ENCODE measurements at regions not wholly inside any gene's neighbourhood (a gene's known extent, or its start where the extent isn't known, plus 50 kb on each side); places are given as distances from the start of the nearest gene placed in this dataset.
"Not testable (repeated sequence)": the region's sequence is repeated elsewhere in the genome, so short reads cannot be mapped to it uniquely, and the experiment has no call there.

- no peak for DNase-seq (ENCODE audit: low read depth)
Measured at GRCh38 chr3:112765531-112765930, 81.1 kb downstream of the CD200R1L start.

GRCh38 chr3:112763258-112763657 is 83.4 kb downstream of the CD200R1L start:
- DNase-seq (ENCODE audit: low read depth), result no peak

GRCh38 chr3:112761062-112761638 is 85.5 kb downstream of the CD200R1L start:
- no peak for DNase-seq (ENCODE audit: low read depth)

- no peak for DNase-seq (ENCODE audit: low read depth)
Measured at GRCh38 chr3:112759681-112760080, 87.0 kb downstream of the CD200R1L start.

GRCh38 chr3:112759210-112759609 is 87.5 kb downstream of the CD200R1L start:
- no peak for DNase-seq (ENCODE audit: low read depth)

GRCh38 chr3:112757197-112757596 is 89.5 kb downstream of the CD200R1L start:
- no peak for DNase-seq (ENCODE audit: low read depth)

GRCh38 chr3:112755845-112756613 is 90.6 kb downstream of the CD200R1L start:
- no peak for DNase-seq (ENCODE audit: low read depth)

GRCh38 chr3:112755046-112755445 is 91.6 kb downstream of the CD200R1L start:
- not testable (repeated sequence) for DNase-seq (ENCODE audit: low read depth)

GRCh38 chr3:112751564-112752512 is 94.8 kb downstream of the CD200R1L start:
- no peak for DNase-seq (ENCODE audit: low read depth)

- DNase-seq (ENCODE audit: low read depth), result no peak
Measured at GRCh38 chr3:112751061-112751460, 95.6 kb downstream of the CD200R1L start.

GRCh38 chr3:112747624-112748023 is 99.0 kb downstream of the CD200R1L start:
- no peak for DNase-seq (ENCODE audit: low read depth)

GRCh38 chr3:112746675-112747280 is 99.9 kb downstream of the CD200R1L start:
- DNase-seq (ENCODE audit: low read depth), result no peak

GRCh38 chr3:112745567-112746248 is 101.0 kb downstream of the CD200R1L start:
- DNase-seq (ENCODE audit: low read depth), result no peak

- no peak for DNase-seq (ENCODE audit: low read depth)
Measured at GRCh38 chr3:112744825-112745566, 101.7 kb downstream of the CD200R1L start.

GRCh38 chr3:112744106-112744505 is 102.6 kb downstream of the CD200R1L start:
- no peak for DNase-seq (ENCODE audit: low read depth)

- DNase-seq (ENCODE audit: low read depth), result no peak
Measured at GRCh38 chr3:112742934-112743333, 102.0 kb upstream of the CCDC80 start.

GRCh38 chr3:112741983-112742382 is 101.0 kb upstream of the CCDC80 start:
- no peak for DNase-seq (ENCODE audit: low read depth)

GRCh38 chr3:112740835-112741234 is 99.9 kb upstream of the CCDC80 start:
- no peak for DNase-seq (ENCODE audit: low read depth)

- DNase-seq (ENCODE audit: low read depth), result no peak
Measured at GRCh38 chr3:112739252-112739965, 98.5 kb upstream of the CCDC80 start.

GRCh38 chr3:112738366-112738765 is 97.4 kb upstream of the CCDC80 start:
- DNase-seq (ENCODE audit: low read depth), result no peak
